ENCODE measurements at regions not wholly inside any gene's neighbourhood (a gene's known extent, or its start where the extent isn't known, plus 50 kb on each side); places are given as distances from the start of the nearest gene placed in this dataset.

- no peaks in the 10 kb centered on the region; a peak in 1 of 7 replicates for H3K27me3 ChIP-seq (replicated peaks in 1 of 4; ENCODE audit: control insufficient read depth in 3 of 4, extremely low read depth in 1 of 4, insufficient read depth in 3 of 4, low read length in 3 of 4)
- H3K79me1 ChIP-seq (ENCODE audit: low read depth, low read length) = no peaks in the 10 kb centered on the region
- H3K18ac ChIP-seq (ENCODE audit: extremely low read depth, low read length) = no peak overlapping the region
- no peak overlapping the region for H3K9ac ChIP-seq (replicated peaks in 1 of 4; ENCODE audit: extremely low read depth in 1 of 4, low read depth in 3 of 4, low read length in 3 of 4)
- ChIA-PET CTCF (ENCODE audit: partially characterized antibody) (no interaction called here), POLR2A (ENCODE audit: partially characterized antibody) (no interaction called here)
- FAIRE-seq = no peak
- H2AFZ ChIP-seq (ENCODE audit: low read length) = no peak overlapping the region
- no peaks in the 10 kb centered on the region for H3K23me2 ChIP-seq (ENCODE audit: low read depth, low read length)
- H2BK120ac ChIP-seq (replicated peaks; ENCODE audit: low read depth, low read length) = no peak overlapping the region
- H3K4ac ChIP-seq (replicated peaks; ENCODE audit: insufficient read length, low read depth, low read length) = no peak overlapping the region
- H3K79me2 ChIP-seq (ENCODE audit: control insufficient read depth in 1 of 2, insufficient read depth in 2 of 2, low read length in 2 of 2) = 0 out of 4 replicates have a peak, but pooled peaks cover 0 to 2% of the 10 kb centered on the region in 2 experiments
- H3K23ac ChIP-seq (ENCODE audit: insufficient read length) = no peak overlapping the region
- TF ChIP-seq RFX5 (IDR thresholded peaks at IDR 0.05; ENCODE audit: borderline replicate concordance, low read depth, low read length) (no peak), RBBP5 (IDR thresholded peaks at IDR 0.05; ENCODE audit: borderline replicate concordance, low read depth, low read length) (no peak), KDM1A (IDR thresholded peaks at IDR 0.05; ENCODE audit: borderline replicate concordance, low read length) (no peak), BCL11A (IDR thresholded peaks at IDR 0.05; ENCODE audit: low read depth in 2 of 2, low read length in 2 of 2) (no peak), SRF (IDR thresholded peaks at IDR 0.05; ENCODE audit: low read depth, low read length) (no peak), SP2 (IDR thresholded peaks at IDR 0.05; ENCODE audit: low read length) (no peak)
- no peaks in the 10 kb centered on the region for H3K36me3 ChIP-seq (ENCODE audit: control insufficient read depth in 2 of 4, insufficient read depth in 4 of 4, low read length in 3 of 4)
- no peak overlapping the region for H2BK20ac ChIP-seq (ENCODE audit: low read length)
- no peak overlapping the region for H3K27ac ChIP-seq (ENCODE audit: low read depth, low read length)
- no peak overlapping the region for H3K4me2 ChIP-seq (ENCODE audit: insufficient read depth in 1 of 2, low read depth in 2 of 2, low read length in 2 of 2)
- no peak overlapping the region for H4K5ac ChIP-seq (ENCODE audit: insufficient read length, low read depth, low read length)
- no peak for DNase-seq (ENCODE audit: low read depth in 1 of 2, low spot score in 2 of 2)
- H2BK15ac ChIP-seq (ENCODE audit: low read length) = no peak overlapping the region
- H2AK5ac ChIP-seq (ENCODE audit: low read depth, low read length) = no peak overlapping the region
- no peak overlapping the region for H3K4me3 ChIP-seq (ENCODE audit: extremely low read depth in 1 of 4, insufficient read depth in 2 of 4, low read depth in 3 of 4, low read length in 4 of 4)
- no peak overlapping the region for H3K56ac ChIP-seq (replicated peaks; ENCODE audit: insufficient read length, low read depth, low read length)
- H3K14ac ChIP-seq (ENCODE audit: insufficient read length) = no peak overlapping the region
- H3K9me3 ChIP-seq (ENCODE audit: insufficient read depth in 2 of 2, low read depth in 1 of 2, low read length in 1 of 2) = no peaks in the 10 kb centered on the region
- no peak overlapping the region for H4K91ac ChIP-seq (replicated peaks; ENCODE audit: insufficient read length, low read length)
- no peak overlapping the region for H2BK12ac ChIP-seq (ENCODE audit: low read depth, low read length)
- H3K4me1 ChIP-seq (replicated peaks in 1 of 4; ENCODE audit: control insufficient read depth in 3 of 4, insufficient read depth in 4 of 4, low read length in 3 of 4) = peaks cover 3 to 22% (median 18%) of the 10 kb centered on the region in 4 experiments
- no peak overlapping the region for H4K8ac ChIP-seq (ENCODE audit: extremely low read depth, insufficient read depth, low read length)
- H2BK5ac ChIP-seq (ENCODE audit: low read depth, low read length) = no peak overlapping the region
- 94% methylated on average over 7 of the region's 7 CpGs; no CpG with 5 or more reads in 1 of the 2 experiments for WGBS, 2 experiments (ENCODE audit: extremely low coverage in 1 of 2, insufficient coverage in 1 of 2, insufficient read length in 1 of 2, insufficient replicate concordance in 2 of 2, low coverage in 1 of 2, low lambda C conversion rate in 2 of 2, missing lambda C conversion rate in 1 of 2)
- no peaks in the 10 kb centered on the region for H4K20me1 ChIP-seq (replicated peaks in 1 of 2; ENCODE audit: control insufficient read depth in 1 of 2, insufficient read depth in 2 of 2, low read length in 2 of 2)
Measured at GRCh38 chr6:138597336-138597735, 98.0 kb upstream of the NHSL1 start.
